GM12873 (cell line): ENCODE measurements at regions not wholly inside any gene's neighbourhood (a gene's known extent, or its start where the extent isn't known, plus 50 kb on each side); places are given as distances from the start of the nearest gene placed in this dataset.

Source experiments
- TF ChIP-seq, protein P1 (sequence below): IDR thresholded peaks from 2 replicates; pipeline ENCODE4 v1.5.1; 2012; ENCODE audit warnings: low read depth, mild to moderate bottlenecking, moderate library complexity, low read length, control low read depth; ENCODE audit not compliant: insufficient read depth; ENCODE audit errors: missing control alignments

- TF ChIP-seq, protein P1, sequence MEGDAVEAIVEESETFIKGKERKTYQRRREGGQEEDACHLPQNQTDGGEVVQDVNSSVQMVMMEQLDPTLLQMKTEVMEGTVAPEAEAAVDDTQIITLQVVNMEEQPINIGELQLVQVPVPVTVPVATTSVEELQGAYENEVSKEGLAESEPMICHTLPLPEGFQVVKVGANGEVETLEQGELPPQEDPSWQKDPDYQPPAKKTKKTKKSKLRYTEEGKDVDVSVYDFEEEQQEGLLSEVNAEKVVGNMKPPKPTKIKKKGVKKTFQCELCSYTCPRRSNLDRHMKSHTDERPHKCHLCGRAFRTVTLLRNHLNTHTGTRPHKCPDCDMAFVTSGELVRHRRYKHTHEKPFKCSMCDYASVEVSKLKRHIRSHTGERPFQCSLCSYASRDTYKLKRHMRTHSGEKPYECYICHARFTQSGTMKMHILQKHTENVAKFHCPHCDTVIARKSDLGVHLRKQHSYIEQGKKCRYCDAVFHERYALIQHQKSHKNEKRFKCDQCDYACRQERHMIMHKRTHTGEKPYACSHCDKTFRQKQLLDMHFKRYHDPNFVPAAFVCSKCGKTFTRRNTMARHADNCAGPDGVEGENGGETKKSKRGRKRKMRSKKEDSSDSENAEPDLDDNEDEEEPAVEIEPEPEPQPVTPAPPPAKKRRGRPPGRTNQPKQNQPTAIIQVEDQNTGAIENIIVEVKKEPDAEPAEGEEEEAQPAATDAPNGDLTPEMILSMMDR = no peak
Measured at GRCh38 chr4:84394386-84394785, 104.7 kb downstream of the NKX6-1 start.

- TF ChIP-seq, protein P1 = no peak
Measured at GRCh38 chr4:84392951-84393590, 106.0 kb downstream of the NKX6-1 start.

- TF ChIP-seq, protein P1 = no peak
Measured at GRCh38 chr4:84389406-84389805, 109.7 kb downstream of the NKX6-1 start.

GRCh38 chr4:84385203-84385602 lies 113.9 kb downstream of the NKX6-1 start:
- TF ChIP-seq, protein P1 = no peak

DNA sequence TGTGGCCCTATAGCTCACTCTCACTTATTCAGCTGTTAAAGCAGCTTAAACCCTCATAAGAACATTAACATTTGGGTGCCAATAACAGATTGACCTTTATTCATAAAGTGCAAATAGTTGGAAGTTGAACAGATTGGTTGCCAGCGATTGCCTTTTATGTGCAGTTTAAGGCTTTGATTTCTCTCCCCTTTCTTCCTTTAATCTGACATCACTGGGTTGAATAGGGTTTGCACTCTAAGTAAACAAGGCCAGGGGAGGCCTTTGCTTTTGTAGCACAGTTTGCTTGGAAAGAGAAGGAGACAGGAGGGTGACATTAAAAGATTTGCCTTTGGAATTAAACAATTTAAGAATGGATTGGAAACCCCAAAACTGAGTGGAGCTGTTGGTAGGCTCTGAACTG lies 114.3 kb downstream of the NKX6-1 start:
- TF ChIP-seq, protein P1 = no peak

DNA sequence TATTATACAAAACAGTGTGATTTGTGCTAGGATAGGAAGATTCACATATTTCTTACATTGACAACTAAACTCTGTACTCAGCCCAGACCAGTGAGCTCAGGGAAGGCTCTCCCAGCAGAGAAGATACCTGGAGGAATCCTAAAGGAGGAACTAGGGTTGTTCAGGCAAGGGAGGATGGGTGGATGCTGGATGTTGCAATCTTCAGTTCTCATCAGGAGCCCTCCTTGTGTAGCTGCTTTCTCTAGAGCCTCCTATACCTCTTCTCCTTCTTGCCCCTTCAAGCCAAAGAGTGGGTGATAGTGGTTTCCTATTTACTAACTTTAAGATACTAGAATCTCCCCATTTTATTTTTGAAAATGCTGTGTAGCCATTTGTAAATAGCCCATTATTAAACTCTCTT lies 117.3 kb downstream of the NKX6-1 start:
- TF ChIP-seq, protein P1 = no peak

DNA sequence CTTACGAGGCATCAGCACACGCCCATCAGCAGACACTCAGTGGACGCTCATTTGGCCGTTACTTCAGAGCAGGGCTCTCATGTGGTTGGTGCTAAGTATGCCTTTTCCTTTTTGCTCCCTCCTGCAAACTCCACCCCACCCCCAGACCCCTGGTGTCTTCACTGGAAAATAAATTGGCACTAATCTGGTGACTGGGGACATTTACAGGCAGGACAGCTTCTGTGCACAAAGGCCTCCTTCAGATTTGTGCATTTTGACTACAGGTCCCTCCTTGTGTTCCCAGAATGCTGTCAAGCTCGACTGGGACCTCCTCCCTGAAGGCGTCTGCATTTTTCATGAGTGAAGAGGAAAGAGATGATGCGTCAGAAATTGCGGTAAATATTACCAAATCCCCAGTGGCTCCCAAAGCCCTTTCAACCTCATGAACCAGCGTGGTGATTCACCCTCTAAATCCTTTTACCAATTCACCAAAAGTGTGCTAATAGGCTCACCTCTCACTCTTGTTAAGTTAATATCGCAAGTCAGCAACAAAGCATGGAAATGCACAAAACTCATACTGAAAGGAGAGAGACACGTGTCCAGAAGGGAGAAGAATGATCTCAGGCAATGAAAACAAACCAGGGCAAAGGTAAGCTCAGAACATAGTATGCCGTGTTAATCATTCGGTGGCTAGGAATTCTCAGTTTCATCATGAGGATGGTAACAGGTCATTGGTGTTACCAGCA lies 119.0 kb downstream of the NKX6-1 start:
- TF ChIP-seq, protein P1 = no peak
